SU-DHL-6 (cell line): ENCODE measurements at regions not wholly inside any gene's neighbourhood (a gene's known extent, or its start where the extent isn't known, plus 50 kb on each side); places are given as distances from the start of the nearest gene placed in this dataset.

Source experiments
- H2AFZ ChIP-seq: fragments of 200-600 bp; sonication (generic); 2 replicates; pipeline ENCODE4 v1.6.1; 2014; ENCODE audit warnings: low read depth, mild to moderate bottlenecking, moderate library complexity, mixed read lengths, antibody characterized with exemption, low read length; ENCODE audit not compliant: severe bottlenecking
- H3F3A ChIP-seq: fragments of 200-600 bp; shearing (Covaris generic); 2 replicates; pipeline ENCODE4 v1.6.0; 2016; ENCODE audit warnings: antibody characterized with exemption, mild to moderate bottlenecking; ENCODE audit not compliant: insufficient read depth
- H3K27ac ChIP-seq: fragments of 200-600 bp; sonication (generic); 2 replicates; pipeline ENCODE4 v1.5.1; 2016; ENCODE audit warnings: low read depth, mild to moderate bottlenecking, low read length, moderate library complexity, mixed read lengths
- H3K27me3 ChIP-seq: fragments of 200-600 bp; sonication (generic), shearing (Covaris generic); 2 replicates; pipeline ENCODE4 v1.6.0; 2014; ENCODE audit warnings: mild to moderate bottlenecking, low read length
- H3K36me3 ChIP-seq: fragments of 200-600 bp; sonication (generic); 2 replicates; pipeline ENCODE4 v1.6.1; 2014; ENCODE audit warnings: mild to moderate bottlenecking, low read length, mixed read lengths
- H3K4me2 ChIP-seq: fragments of 300-600, 200-600 bp; shearing (Covaris generic), sonication (generic); 2 replicates; pipeline ENCODE4 v1.6.0; 2014; ENCODE audit warnings: low read length, low read depth, mild to moderate bottlenecking; ENCODE audit not compliant: poor library complexity, severe bottlenecking
- H3K4me3 ChIP-seq: fragments of 200-600 bp; sonication (generic); 2 replicates; pipeline ENCODE4 v1.5.1; 2014; ENCODE audit warnings: antibody characterized with exemption, low read length, mild to moderate bottlenecking, mixed read lengths; ENCODE audit not compliant: insufficient read depth, poor library complexity, severe bottlenecking
- H3K79me2 ChIP-seq: fragments of 200-600 bp; sonication (generic); 2 replicates; pipeline ENCODE4 v1.6.1; 2014; ENCODE audit warnings: mild to moderate bottlenecking, low read length, moderate library complexity; ENCODE audit not compliant: insufficient read depth
- H3K9ac ChIP-seq: fragments of 200-600 bp; sonication (generic); 2 replicates; pipeline ENCODE4 v1.7.0; 2014; ENCODE audit warnings: mild to moderate bottlenecking, low read length
- H3K9me2 ChIP-seq: fragments of 200-600 bp; sonication (generic); replicated peaks from 2 replicates; pipeline ENCODE4 v1.6.1; 2014; ENCODE audit warnings: low read length; ENCODE audit not compliant: insufficient read depth
- H3K9me3 ChIP-seq: fragments of 200-600 bp; sonication (generic); 2 replicates; pipeline ENCODE4 v1.6.1; 2014; ENCODE audit warnings: low read length, mixed read lengths; ENCODE audit not compliant: insufficient read depth
- H4K20me1 ChIP-seq: fragments of 200-600 bp; sonication (generic); 2 replicates; pipeline ENCODE4 v1.6.1; 2014; ENCODE audit warnings: low read depth, mild to moderate bottlenecking, antibody characterized with exemption, low read length, moderate library complexity, mixed read lengths
- EZH2phosphoT487 ChIP-seq: fragments of 200-600 bp; sonication (generic), shearing (Covaris generic); conservative IDR thresholded peaks from 2 replicates; pipeline ENCODE4 v1.6.1; 2018; ENCODE audit warnings: mild to moderate bottlenecking, antibody characterized with exemption, low read length, moderate library complexity, mixed read lengths
- TF ChIP-seq, protein P1 (sequence below): fragments of 200-600 bp; sonication (generic); IDR thresholded peaks from one replicate; pipeline ENCODE4 v1.5.1; 2017; ENCODE audit warnings: antibody characterized with exemption, mild to moderate bottlenecking, low read length, moderate library complexity; ENCODE audit not compliant: insufficient read depth, poor library complexity, severe bottlenecking

DNA sequence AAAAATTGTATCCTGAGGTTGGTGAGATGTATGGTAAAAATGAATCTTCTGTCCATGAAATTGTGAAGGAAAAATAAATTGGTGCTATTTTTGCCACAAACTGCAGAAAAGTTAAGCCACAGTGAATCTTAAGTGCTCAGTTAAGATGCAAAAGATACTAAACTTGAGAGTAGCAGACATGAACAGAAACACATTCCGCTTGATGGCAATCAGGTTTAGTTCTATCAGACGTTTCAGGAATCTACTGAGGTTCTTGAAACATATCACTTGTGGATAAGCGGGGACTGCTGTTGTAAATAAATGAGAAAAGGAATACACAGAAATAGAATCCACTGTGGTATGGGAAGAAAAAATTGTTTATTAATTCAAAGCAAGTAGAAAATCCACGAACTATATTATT, 311.2 kb upstream of the PRR16 start:
- Histone ChIP-seq H3K9ac (no peak overlapping the region), H2AFZ (no peak overlapping the region), H3K9me3 (no peaks in the 10 kb centered on the region), H3K27me3 (no peaks in the 10 kb centered on the region), H3K27ac (no peak overlapping the region), H3K4me3 (no peak overlapping the region), H3K79me2 (no peaks in the 10 kb centered on the region), H3K4me2 (no peak overlapping the region), H4K20me1 (no peaks in the 10 kb centered on the region), H3K9me2 (no peaks in the 10 kb centered on the region), H3F3A (no peaks in the 10 kb centered on the region), H3K36me3 (no peaks in the 10 kb centered on the region)
- TF ChIP-seq EZH2phosphoT487: no peak
- TF ChIP-seq, protein P1, sequence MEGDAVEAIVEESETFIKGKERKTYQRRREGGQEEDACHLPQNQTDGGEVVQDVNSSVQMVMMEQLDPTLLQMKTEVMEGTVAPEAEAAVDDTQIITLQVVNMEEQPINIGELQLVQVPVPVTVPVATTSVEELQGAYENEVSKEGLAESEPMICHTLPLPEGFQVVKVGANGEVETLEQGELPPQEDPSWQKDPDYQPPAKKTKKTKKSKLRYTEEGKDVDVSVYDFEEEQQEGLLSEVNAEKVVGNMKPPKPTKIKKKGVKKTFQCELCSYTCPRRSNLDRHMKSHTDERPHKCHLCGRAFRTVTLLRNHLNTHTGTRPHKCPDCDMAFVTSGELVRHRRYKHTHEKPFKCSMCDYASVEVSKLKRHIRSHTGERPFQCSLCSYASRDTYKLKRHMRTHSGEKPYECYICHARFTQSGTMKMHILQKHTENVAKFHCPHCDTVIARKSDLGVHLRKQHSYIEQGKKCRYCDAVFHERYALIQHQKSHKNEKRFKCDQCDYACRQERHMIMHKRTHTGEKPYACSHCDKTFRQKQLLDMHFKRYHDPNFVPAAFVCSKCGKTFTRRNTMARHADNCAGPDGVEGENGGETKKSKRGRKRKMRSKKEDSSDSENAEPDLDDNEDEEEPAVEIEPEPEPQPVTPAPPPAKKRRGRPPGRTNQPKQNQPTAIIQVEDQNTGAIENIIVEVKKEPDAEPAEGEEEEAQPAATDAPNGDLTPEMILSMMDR: no peak

DNA sequence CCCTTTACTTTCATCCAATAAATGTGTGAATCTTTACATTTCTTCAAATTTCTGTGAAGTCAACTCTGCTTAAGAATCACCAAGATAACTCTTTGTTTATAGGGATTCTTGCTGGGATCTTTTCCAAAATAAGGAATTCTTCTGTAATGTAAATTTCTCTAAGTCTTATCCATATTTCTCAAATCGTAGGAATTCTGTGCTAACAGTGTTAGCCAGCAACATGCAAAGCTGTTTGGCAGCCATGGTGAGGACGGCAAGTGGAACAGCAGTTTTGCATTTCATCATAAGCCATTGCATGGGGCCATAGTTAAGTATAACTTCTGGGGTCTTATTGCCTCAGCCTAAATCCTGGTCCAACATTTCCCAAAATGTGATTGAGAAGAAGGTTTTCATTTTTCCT, 310.5 kb upstream of the PRR16 start:
- Histone ChIP-seq H3F3A (no peaks in the 10 kb centered on the region), H4K20me1 (no peaks in the 10 kb centered on the region), H3K4me3 (no peak overlapping the region), H3K27ac (no peak overlapping the region), H3K79me2 (no peaks in the 10 kb centered on the region), H3K36me3 (no peaks in the 10 kb centered on the region), H3K9ac (no peak overlapping the region), H2AFZ (no peak overlapping the region), H3K9me3 (no peaks in the 10 kb centered on the region), H3K9me2 (no peaks in the 10 kb centered on the region), H3K27me3 (no peaks in the 10 kb centered on the region), H3K4me2 (no peak overlapping the region)
- TF ChIP-seq, protein P1: no peak
- TF ChIP-seq EZH2phosphoT487: no peak

DNA sequence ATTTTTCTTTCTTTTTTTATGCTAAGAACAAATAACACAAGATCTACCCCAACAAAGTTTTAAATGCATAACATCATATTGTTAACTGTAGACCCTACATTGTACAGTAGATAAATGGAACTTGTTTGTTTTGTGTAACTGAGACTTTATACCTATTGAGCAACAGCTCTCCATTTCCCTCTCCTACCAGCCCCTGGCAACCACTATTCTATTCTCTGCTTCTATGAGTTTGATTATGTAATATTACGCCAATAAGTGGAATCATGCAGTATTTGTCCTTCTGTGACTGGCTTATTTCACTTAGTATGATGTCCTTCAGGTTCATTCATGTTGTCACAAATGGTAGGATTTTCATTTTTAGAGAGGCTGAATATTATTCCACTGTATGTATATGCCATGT, 308.2 kb upstream of the PRR16 start:
- Histone ChIP-seq H3F3A (no peaks in the 10 kb centered on the region), H3K36me3 (no peaks in the 10 kb centered on the region), H3K4me3 (no peak overlapping the region), H4K20me1 (no peaks in the 10 kb centered on the region), H3K9me3 (no peaks in the 10 kb centered on the region), H3K79me2 (no peaks in the 10 kb centered on the region), H2AFZ (no peak overlapping the region), H3K27me3 (no peaks in the 10 kb centered on the region), H3K27ac (no peak overlapping the region), H3K4me2 (no peak overlapping the region), H3K9me2 (no peaks in the 10 kb centered on the region), H3K9ac (no peak overlapping the region)
- TF ChIP-seq, protein P1: no peak
- TF ChIP-seq EZH2phosphoT487: no peak

DNA sequence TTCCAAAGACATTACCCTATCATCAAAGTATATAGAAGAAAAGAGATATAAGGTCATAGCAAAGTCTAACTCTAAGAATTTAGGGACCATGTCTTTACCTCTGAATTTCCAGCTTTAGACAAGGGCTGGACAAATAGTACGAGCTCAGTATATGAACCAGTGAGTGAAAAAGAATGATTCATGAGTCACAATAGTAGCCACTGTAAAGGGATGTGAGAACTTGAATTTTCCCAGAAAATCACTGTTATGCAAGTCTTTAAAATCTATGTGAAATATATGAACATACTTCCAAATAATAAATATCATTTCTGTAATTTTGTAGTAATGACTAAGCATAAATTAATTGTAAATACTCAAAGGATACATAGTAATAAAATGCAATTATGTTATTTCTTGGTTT, 305.9 kb upstream of the PRR16 start:
- no peaks in the 10 kb centered on the region for H4K20me1 ChIP-seq
- H3K4me3 ChIP-seq: no peak overlapping the region
- no peaks in the 10 kb centered on the region for H3K36me3 ChIP-seq
- no peaks in the 10 kb centered on the region for H3K9me3 ChIP-seq
- no peak overlapping the region for H2AFZ ChIP-seq
- H3K9ac ChIP-seq: no peak overlapping the region
- no peaks in the 10 kb centered on the region for H3K79me2 ChIP-seq
- no peaks in the 10 kb centered on the region for H3K9me2 ChIP-seq
- no peaks in the 10 kb centered on the region for H3F3A ChIP-seq
- H3K4me2 ChIP-seq: no peak overlapping the region
- TF ChIP-seq, protein P1: no peak
- no peak for TF ChIP-seq EZH2phosphoT487
- H3K27ac ChIP-seq: no peak overlapping the region
- no peaks in the 10 kb centered on the region for H3K27me3 ChIP-seq
